GM12864 (cell line): ENCODE measurements at regions not wholly inside any gene's neighbourhood (a gene's known extent, or its start where the extent isn't known, plus 50 kb on each side); places are given as distances from the start of the nearest gene placed in this dataset.

Experiments
- DNase-seq: peaks from one replicate; pipeline ENCODE4 v3.0.0-alpha.2; 2011; ENCODE audit warnings: low read depth
- H3K4me3 ChIP-seq: 2 replicates; pipeline ENCODE4 v1.5.1; 2011; ENCODE audit warnings: mild to moderate bottlenecking, low read depth, low read length, control low read depth
- CTCF ChIP-seq: IDR thresholded peaks from 2 replicates; pipeline ENCODE4 v1.5.1; 2011; ENCODE audit warnings: low read depth, mild to moderate bottlenecking, moderate library complexity, low read length, control low read depth, inconsistent platforms; ENCODE audit errors: missing control alignments

- H3K4me3 ChIP-seq: no peak overlapping the region
- no peak for TF ChIP-seq CTCF
- no peak for DNase-seq
Observed at GRCh38 chr6:159380114-159380513, 210.9 kb downstream of the FNDC1 start.

GRCh38 chr6:159378411-159379328 lies 209.5 kb downstream of the FNDC1 start:
- TF ChIP-seq CTCF: no peak
- no peak for DNase-seq
- no peak overlapping the region for H3K4me3 ChIP-seq

GRCh38 chr6:159376516-159377158 lies 207.4 kb downstream of the FNDC1 start:
- H3K4me3 ChIP-seq: no peak overlapping the region
- TF ChIP-seq CTCF: no peak
- DNase-seq: no peak

GRCh38 chr6:159375014-159375413 lies 205.8 kb downstream of the FNDC1 start:
- DNase-seq: no peak
- no peak for TF ChIP-seq CTCF
- H3K4me3 ChIP-seq: no peak overlapping the region

GRCh38 chr6:159373670-159374069 lies 204.5 kb downstream of the FNDC1 start:
- no peak for DNase-seq
- no peak for TF ChIP-seq CTCF
- H3K4me3 ChIP-seq: no peak overlapping the region

GRCh38 chr6:159372333-159372732 lies 203.1 kb downstream of the FNDC1 start:
- H3K4me3 ChIP-seq: no peak overlapping the region
- DNase-seq: no peak
- no peak for TF ChIP-seq CTCF
